MM.1S (cell line): ENCODE measurements at regions not wholly inside any gene's neighbourhood (a gene's known extent, or its start where the extent isn't known, plus 50 kb on each side); places are given as distances from the start of the nearest gene placed in this dataset.

ENCODE experiments used
- CTCF ChIP-seq: fragments of 300-600 bp; sonication (generic); IDR thresholded peaks from 2 replicates; pipeline ENCODE4 v1.5.1; 2016; ENCODE audit warnings: antibody characterized with exemption, low read length, mixed read lengths
- EZH2 ChIP-seq: fragments of 300-600 bp; sonication (generic); optimal IDR thresholded peaks from 2 replicates; pipeline ENCODE3; 2017; ENCODE audit warnings: low read depth, mild to moderate bottlenecking, antibody characterized with exemption, low read length, mixed read lengths

DNA sequence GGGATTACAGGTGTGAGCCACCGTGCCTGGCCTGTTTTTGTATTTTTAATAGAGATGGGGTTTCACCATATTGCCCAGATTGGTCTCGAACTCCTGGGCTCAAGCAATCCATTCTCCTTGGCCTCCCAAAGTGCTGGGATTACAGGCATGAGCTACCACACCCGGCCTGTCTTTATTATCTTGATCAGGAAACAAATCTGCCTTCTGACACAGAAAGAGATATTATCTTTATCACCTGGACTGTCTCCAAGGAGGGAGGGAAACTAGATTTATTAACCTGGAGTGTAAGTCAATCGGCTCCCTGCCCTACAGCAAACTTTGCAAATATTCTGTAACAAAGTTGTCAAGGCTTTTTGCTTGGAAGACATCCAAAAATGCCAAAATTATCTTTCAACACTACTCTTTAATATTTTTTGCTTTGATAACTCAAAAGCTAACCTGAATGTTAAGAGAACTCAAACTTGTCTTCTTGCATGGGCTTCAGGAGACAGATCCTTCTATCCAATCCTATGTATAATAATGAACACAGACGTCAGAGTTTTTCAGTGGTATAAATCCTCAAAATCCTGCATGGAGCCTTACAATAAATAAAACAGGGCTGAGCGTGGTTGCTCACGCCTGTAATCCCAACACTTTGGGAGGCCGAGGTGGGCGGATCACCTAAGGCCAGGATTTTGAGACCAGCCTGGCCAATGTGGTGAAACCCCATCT, 85.0 kb upstream of the LOC128125822 start:
- TF ChIP-seq CTCF: no peak
- no peak for TF ChIP-seq EZH2
